IPS-18a (cell line): ENCODE measurements at regions not wholly inside any gene's neighbourhood (a gene's known extent, or its start where the extent isn't known, plus 50 kb on each side); places are given as distances from the start of the nearest gene placed in this dataset.
"Not testable (repeated sequence)": the region's sequence is repeated elsewhere in the genome, so short reads cannot be mapped to it uniquely, and the experiment has no call there.

Experiments used
- H3K27ac ChIP-seq: one replicate; pipeline ENCODE4 v1.5.1; 2013; ENCODE audit warnings: low read length
- H3K27me3 ChIP-seq: one replicate; pipeline ENCODE4 v1.6.1; 2013; ENCODE audit warnings: mild to moderate bottlenecking, low read length; ENCODE audit not compliant: control insufficient read depth, insufficient read depth
- H3K36me3 ChIP-seq: one replicate; pipeline ENCODE4 v1.6.1; 2013; ENCODE audit warnings: low read depth, low read length; ENCODE audit not compliant: control insufficient read depth
- H3K4me1 ChIP-seq: one replicate; pipeline ENCODE4 v1.6.1; 2013; ENCODE audit warnings: low read depth, low read length; ENCODE audit not compliant: control insufficient read depth
- H3K4me3 ChIP-seq: one replicate; pipeline ENCODE4 v1.5.1; 2013; ENCODE audit warnings: low read length
- H3K9ac ChIP-seq: one replicate; pipeline ENCODE4 v1.6.1; 2013; ENCODE audit warnings: mild to moderate bottlenecking, low read length, moderate library complexity
- H3K9me3 ChIP-seq: one replicate; pipeline ENCODE4 v1.6.1; 2013; ENCODE audit warnings: low read depth, low read length; ENCODE audit not compliant: control insufficient read depth

GRCh38 chr7:142563470-142563869 lies 185.8 kb upstream of the PRSS1 start:
- Histone ChIP-seq H3K27ac (no peak overlapping the region), H3K4me1 (no peaks in the 10 kb centered on the region), H3K9me3 (no peaks in the 10 kb centered on the region), H3K27me3 (no peaks in the 10 kb centered on the region), H3K9ac (no peak overlapping the region), H3K36me3 (no peaks in the 10 kb centered on the region), H3K4me3 (no peak overlapping the region)

GRCh38 chr7:142562688-142563087 lies 186.6 kb upstream of the PRSS1 start:
- H3K4me1 ChIP-seq, result no peaks in the 10 kb centered on the region
- no peak overlapping the region for H3K4me3 ChIP-seq
- no peak overlapping the region for H3K27ac ChIP-seq
- no peaks in the 10 kb centered on the region for H3K27me3 ChIP-seq
- H3K9me3 ChIP-seq, result no peaks in the 10 kb centered on the region
- H3K9ac ChIP-seq, result no peak overlapping the region
- no peaks in the 10 kb centered on the region for H3K36me3 ChIP-seq

- H3K27ac ChIP-seq, H3K9me3 ChIP-seq, H3K9ac ChIP-seq, H3K4me3 ChIP-seq, H3K4me1 ChIP-seq, H3K27me3 ChIP-seq, H3K36me3 ChIP-seq: not testable (repeated sequence)
Measured at GRCh38 chr7:142561396-142561795, 187.9 kb upstream of the PRSS1 start.

GRCh38 chr7:142560770-142561169 lies 188.5 kb upstream of the PRSS1 start:
- not testable (repeated sequence) for H3K4me3 ChIP-seq, H3K36me3 ChIP-seq, H3K9me3 ChIP-seq, H3K27ac ChIP-seq, H3K4me1 ChIP-seq, H3K27me3 ChIP-seq, H3K9ac ChIP-seq

GRCh38 chr7:142560166-142560565 lies 189.1 kb upstream of the PRSS1 start:
- Histone ChIP-seq H3K27me3 (no peaks in the 10 kb centered on the region), H3K4me3 (no peak overlapping the region), H3K27ac (no peak overlapping the region), H3K9ac (no peak overlapping the region), H3K36me3 (no peaks in the 10 kb centered on the region), H3K9me3 (no peaks in the 10 kb centered on the region), H3K4me1 (peaks cover 3% of the 10 kb centered on the region)

- H3K27me3 ChIP-seq, result no peaks in the 10 kb centered on the region
- H3K9ac ChIP-seq, result no peak overlapping the region
- H3K9me3 ChIP-seq, result no peaks in the 10 kb centered on the region
- no peak overlapping the region for H3K27ac ChIP-seq
- H3K36me3 ChIP-seq, result no peaks in the 10 kb centered on the region
- H3K4me3 ChIP-seq, result no peak overlapping the region
- peaks cover 3% of the 10 kb centered on the region for H3K4me1 ChIP-seq
Measured at GRCh38 chr7:142557971-142558582, 191.2 kb upstream of the PRSS1 start.

GRCh38 chr7:142556740-142557139 lies 192.5 kb upstream of the PRSS1 start:
- Histone ChIP-seq H3K27ac (no peak overlapping the region), H3K9ac (no peak overlapping the region), H3K4me3 (no peak overlapping the region)

GRCh38 chr7:142554560-142555532 lies 194.4 kb upstream of the PRSS1 start:
- H3K27me3 ChIP-seq, result no peaks in the 10 kb centered on the region
- no peaks in the 10 kb centered on the region for H3K36me3 ChIP-seq
- no peak overlapping the region for H3K27ac ChIP-seq
- H3K4me1 ChIP-seq, result peaks cover 3% of the 10 kb centered on the region
- H3K9ac ChIP-seq, result no peak overlapping the region
- H3K4me3 ChIP-seq, result no peak overlapping the region
- no peaks in the 10 kb centered on the region for H3K9me3 ChIP-seq

More at GRCh38 chr7:142556740-142557139, 192.5 kb upstream of the PRSS1 start:
- Histone ChIP-seq H3K4me1 (peaks cover 3% of the 10 kb centered on the region), H3K27me3 (no peaks in the 10 kb centered on the region), H3K9me3 (no peaks in the 10 kb centered on the region), H3K36me3 (no peaks in the 10 kb centered on the region)

- no peaks in the 10 kb centered on the region for H3K27me3 ChIP-seq
- no peaks in the 10 kb centered on the region for H3K9me3 ChIP-seq
- no peak overlapping the region for H3K27ac ChIP-seq
- H3K4me1 ChIP-seq, result peaks cover 3% of the 10 kb centered on the region
- no peak overlapping the region for H3K4me3 ChIP-seq
- H3K9ac ChIP-seq, result no peak overlapping the region
- H3K36me3 ChIP-seq, result no peaks in the 10 kb centered on the region
Measured at GRCh38 chr7:142553216-142553615, 196.1 kb upstream of the PRSS1 start.

- Histone ChIP-seq H3K27ac (no peak overlapping the region), H3K27me3 (no peaks in the 10 kb centered on the region), H3K9ac (no peak overlapping the region), H3K4me3 (no peak overlapping the region), H3K36me3 (no peaks in the 10 kb centered on the region), H3K4me1 (no peaks in the 10 kb centered on the region), H3K9me3 (no peaks in the 10 kb centered on the region)
Measured at GRCh38 chr7:142548978-142549377, 200.3 kb upstream of the PRSS1 start.

- no peak overlapping the region for H3K27ac ChIP-seq
- no peaks in the 10 kb centered on the region for H3K36me3 ChIP-seq
- no peak overlapping the region for H3K9ac ChIP-seq
- no peak overlapping the region for H3K4me3 ChIP-seq
- no peaks in the 10 kb centered on the region for H3K4me1 ChIP-seq
- no peaks in the 10 kb centered on the region for H3K9me3 ChIP-seq
- H3K27me3 ChIP-seq, result no peaks in the 10 kb centered on the region
Measured at GRCh38 chr7:142546452-142546851, 202.8 kb upstream of the PRSS1 start.

- H3K27me3 ChIP-seq, result no peaks in the 10 kb centered on the region
- H3K9ac ChIP-seq, result no peak overlapping the region
- no peak overlapping the region for H3K27ac ChIP-seq
- no peaks in the 10 kb centered on the region for H3K4me1 ChIP-seq
- no peak overlapping the region for H3K4me3 ChIP-seq
- no peaks in the 10 kb centered on the region for H3K36me3 ChIP-seq
- H3K9me3 ChIP-seq, result no peaks in the 10 kb centered on the region
Measured at GRCh38 chr7:142542942-142543341, 206.3 kb upstream of the PRSS1 start.
